Uterus (tissue), 3 donors: ENCODE measurements at regions not wholly inside any gene's neighbourhood (a gene's known extent, or its start where the extent isn't known, plus 50 kb on each side); places are given as distances from the start of the nearest gene placed in this dataset.
"Not testable (repeated sequence)": the region's sequence is repeated elsewhere in the genome, so short reads cannot be mapped to it uniquely, and the experiment has no call there.

Experiments used
- DNase-seq, 2 donors: peaks; one replicate each; pipeline ENCODE4 v3.0.0-alpha.2; 2019 to 2020
- H3K27ac ChIP-seq, 2 donors: fragments of 200-600 bp; sonication (generic); 1 replicate in 1 of 2; 2 replicates in 1 of 2; pipeline ENCODE4 v1.5.1; 2016 to 2018
- H3K27me3 ChIP-seq, 2 donors: fragments of 200-600 bp; sonication (generic); one replicate each; pipeline ENCODE4 v1.5.1; 2018 to 2019; ENCODE audit warnings: control low read depth in 1 of 2
- H3K36me3 ChIP-seq, 2 donors: fragments of 200-600 bp; sonication (generic); one replicate each; pipeline ENCODE4 v1.5.1; 2019; ENCODE audit warnings: control low read depth in 1 of 2
- H3K4me1 ChIP-seq, 2 donors: fragments of 200-600 bp; sonication (generic); one replicate each; pipeline ENCODE4 v1.5.1; 2018 to 2019; ENCODE audit warnings: control low read depth in 1 of 2
- H3K4me3 ChIP-seq, 2 donors: fragments of 200-600 bp; sonication (generic); 1 replicate in 1 of 2; 2 replicates in 1 of 2; pipeline ENCODE4 v1.5.1; 2018 to 2019; ENCODE audit warnings: mild to moderate bottlenecking in 1 of 2
- H3K9me3 ChIP-seq, 2 donors: fragments of 200-600 bp; sonication (generic); one replicate each; pipeline ENCODE4 v1.5.1; 2019; ENCODE audit warnings: control low read depth in 1 of 2
- CTCF ChIP-seq, 4 experiments: fragments of 200-600 bp in 2 of 4; fragments of 450-650 bp in 2 of 4; sonication (generic) in 2 of 4; IDR thresholded peaks; one replicate each; pipeline ENCODE4 v1.5.1; 2016 to 2019; ENCODE audit warnings: antibody characterized with exemption in 4 of 4, mild to moderate bottlenecking in 2 of 4, moderate library complexity in 1 of 4
- POLR2A ChIP-seq, 2 donors: fragments of 450-650 bp; IDR thresholded peaks; one replicate each; pipeline ENCODE4 v1.6.1; 2016; ENCODE audit warnings: antibody characterized with exemption in 2 of 2, mild to moderate bottlenecking in 1 of 2, moderate library complexity in 1 of 2
- intact Hi-C: fragments of 100-400 bp; cut with DNase I; formaldehyde crosslinking; loops from one replicate; pipeline ENCODE4 v1.15.1; 2023; ENCODE audit warnings: low total_unique reads
- donor health status: DM: yes; HTN: yes; CAD: no.

GRCh38 chr22:22179858-22180257, 64.7 kb upstream of the VPREB1 start:
- intact Hi-C loops = no loop called here
- H3K4me1 ChIP-seq = no peaks in the 10 kb centered on the region
- no peak overlapping the region for H3K27ac ChIP-seq
- TF ChIP-seq POLR2A (IDR thresholded peaks at IDR 0.05) = no peak
- H3K36me3 ChIP-seq = no peaks in the 10 kb centered on the region
- no peaks in the 10 kb centered on the region for H3K9me3 ChIP-seq
- H3K27me3 ChIP-seq = no peaks in the 10 kb centered on the region
- DNase-seq = no peak
- no peak overlapping the region for H3K4me3 ChIP-seq

GRCh38 chr22:22178992-22179391, 65.6 kb upstream of the VPREB1 start:
- Histone ChIP-seq H3K4me3 (no peak overlapping the region), H3K27me3 (no peaks in the 10 kb centered on the region), H3K4me1 (no peaks in the 10 kb centered on the region), H3K27ac (no peak overlapping the region), H3K36me3 (no peaks in the 10 kb centered on the region), H3K9me3 (no peaks in the 10 kb centered on the region)
- DNase-seq = no peak
- intact Hi-C loops = no loop called here
- no peak for TF ChIP-seq CTCF (IDR thresholded peaks at IDR 0.05)
- TF ChIP-seq POLR2A (IDR thresholded peaks at IDR 0.05) = no peak

GRCh38 chr22:22178355-22178965, 66.1 kb upstream of the VPREB1 start:
- TF ChIP-seq POLR2A (IDR thresholded peaks at IDR 0.05) (no peak), CTCF (IDR thresholded peaks at IDR 0.05) (no peak)
- intact Hi-C loops = no loop called here
- DNase-seq = no peak
- Histone ChIP-seq H3K36me3 (no peaks in the 10 kb centered on the region), H3K27ac (no peak overlapping the region), H3K27me3 (no peaks in the 10 kb centered on the region), H3K4me3 (no peak overlapping the region), H3K9me3 (no peaks in the 10 kb centered on the region), H3K4me1 (no peaks in the 10 kb centered on the region)

- Histone ChIP-seq H3K27ac (no peak overlapping the region), H3K27me3 (no peaks in the 10 kb centered on the region), H3K9me3 (no peaks in the 10 kb centered on the region), H3K36me3 (no peaks in the 10 kb centered on the region), H3K4me1 (no peaks in the 10 kb centered on the region), H3K4me3 (no peak overlapping the region)
- no peak for DNase-seq
- intact Hi-C loops = no loop called here
- TF ChIP-seq POLR2A (IDR thresholded peaks at IDR 0.05) = no peak
- no peak for TF ChIP-seq CTCF (IDR thresholded peaks at IDR 0.05)
Measured at GRCh38 chr22:22176929-22177616, 67.5 kb upstream of the VPREB1 start.

- H3K36me3 ChIP-seq, intact Hi-C loops, H3K27ac ChIP-seq, H3K9me3 ChIP-seq, H3K4me3 ChIP-seq, H3K27me3 ChIP-seq, DNase-seq, H3K4me1 ChIP-seq: not testable (repeated sequence)
Measured at GRCh38 chr22:22172896-22173628, 71.5 kb upstream of the VPREB1 start.
